SH-SY5Y (cell line): ENCODE measurements at regions not wholly inside any gene's neighbourhood (a gene's known extent, or its start where the extent isn't known, plus 50 kb on each side); places are given as distances from the start of the nearest gene placed in this dataset.

Source experiments
- GATA2 ChIP-seq: IDR thresholded peaks from 2 replicates; pipeline ENCODE4 v1.6.1; 2011; ENCODE audit warnings: mild to moderate bottlenecking, low read depth, low read length
- GATA3 ChIP-seq: IDR thresholded peaks from 2 replicates; pipeline ENCODE4 v1.6.1; 2011; ENCODE audit warnings: low read depth, mild to moderate bottlenecking, low read length, moderate library complexity

DNA sequence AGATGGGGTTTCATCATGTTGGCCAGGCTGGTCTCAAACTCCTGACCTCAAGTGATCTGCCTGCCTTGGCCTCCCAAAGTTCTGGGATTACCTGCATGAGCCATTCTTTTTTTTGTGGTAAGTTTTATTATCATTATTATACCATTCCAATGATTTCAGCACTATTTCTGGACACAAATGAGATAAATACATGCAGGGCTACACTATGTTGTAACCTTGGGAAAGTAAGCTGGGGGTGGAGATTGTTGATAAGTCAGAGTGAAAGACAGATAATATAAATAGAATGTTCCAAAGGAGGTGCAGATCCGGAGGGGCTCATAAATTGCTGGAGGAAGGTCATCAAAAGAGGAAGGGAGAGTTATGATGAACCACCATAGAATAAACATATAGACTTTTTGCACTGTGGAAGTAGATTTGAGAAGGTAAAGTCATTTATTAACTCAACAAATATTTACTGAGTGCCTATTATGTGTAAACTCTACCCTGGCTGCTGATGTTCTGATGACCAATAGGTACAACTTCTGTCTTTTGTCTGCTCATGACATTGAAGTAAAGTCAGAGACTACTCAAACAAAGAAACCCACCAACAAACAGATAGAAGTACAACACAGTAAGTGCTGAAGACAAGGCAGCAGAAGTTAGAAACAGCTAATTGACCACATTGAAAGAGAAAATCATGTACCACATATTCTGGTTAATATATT lies 478.9 kb upstream of the GOLIM4 start:
- TF ChIP-seq GATA2 (no peak), GATA3 (no peak)
